ENCODE measurements at regions not wholly inside any gene's neighbourhood (a gene's known extent, or its start where the extent isn't known, plus 50 kb on each side); places are given as distances from the start of the nearest gene placed in this dataset.

DNA sequence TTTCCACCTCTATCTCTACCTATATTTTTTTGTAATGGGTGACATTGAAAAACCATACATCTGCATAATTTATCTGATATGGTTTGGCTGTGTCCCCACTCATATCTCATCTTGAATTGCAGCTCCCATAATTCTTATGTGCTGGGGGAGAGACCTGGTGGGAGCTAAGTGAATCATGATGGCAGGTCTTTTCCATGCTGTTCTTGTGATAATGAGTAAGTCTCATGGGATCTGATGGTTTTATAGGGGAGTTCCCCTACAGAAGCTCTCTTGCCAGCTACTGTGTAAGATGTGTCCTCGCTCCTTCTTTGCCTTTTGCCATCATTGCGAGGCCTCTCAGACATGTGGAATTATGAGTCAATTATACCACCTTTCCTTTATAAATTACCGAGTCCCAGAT, 551.0 kb upstream of the ANO5 start:
- no peaks in the 10 kb centered on the region for H3K9me3 Mint-ChIP-seq
- TF ChIP-seq, protein P1, sequence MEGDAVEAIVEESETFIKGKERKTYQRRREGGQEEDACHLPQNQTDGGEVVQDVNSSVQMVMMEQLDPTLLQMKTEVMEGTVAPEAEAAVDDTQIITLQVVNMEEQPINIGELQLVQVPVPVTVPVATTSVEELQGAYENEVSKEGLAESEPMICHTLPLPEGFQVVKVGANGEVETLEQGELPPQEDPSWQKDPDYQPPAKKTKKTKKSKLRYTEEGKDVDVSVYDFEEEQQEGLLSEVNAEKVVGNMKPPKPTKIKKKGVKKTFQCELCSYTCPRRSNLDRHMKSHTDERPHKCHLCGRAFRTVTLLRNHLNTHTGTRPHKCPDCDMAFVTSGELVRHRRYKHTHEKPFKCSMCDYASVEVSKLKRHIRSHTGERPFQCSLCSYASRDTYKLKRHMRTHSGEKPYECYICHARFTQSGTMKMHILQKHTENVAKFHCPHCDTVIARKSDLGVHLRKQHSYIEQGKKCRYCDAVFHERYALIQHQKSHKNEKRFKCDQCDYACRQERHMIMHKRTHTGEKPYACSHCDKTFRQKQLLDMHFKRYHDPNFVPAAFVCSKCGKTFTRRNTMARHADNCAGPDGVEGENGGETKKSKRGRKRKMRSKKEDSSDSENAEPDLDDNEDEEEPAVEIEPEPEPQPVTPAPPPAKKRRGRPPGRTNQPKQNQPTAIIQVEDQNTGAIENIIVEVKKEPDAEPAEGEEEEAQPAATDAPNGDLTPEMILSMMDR (IDR thresholded peaks at IDR 0.05), result no peak
- no peak overlapping the region for H3K27ac Mint-ChIP-seq
- H3K4me1 ChIP-seq (ENCODE audit: insufficient read depth, low read length), result no peaks in the 10 kb centered on the region
- H3K4me1 Mint-ChIP-seq (ENCODE audit: low read depth), result no peaks in the 10 kb centered on the region
- intact Hi-C loops (cut with DNase I, micrococcal nuclease), result no loop called here
- CTCF ChIA-PET, result no interaction called here
- no peak overlapping the region for H3K4me3 Mint-ChIP-seq
- H3K9me3 ChIP-seq (ENCODE audit: control insufficient read depth in 1 of 2, insufficient read depth in 1 of 2, low read length in 2 of 2), result peaks cover 0 to 6% of the 10 kb centered on the region in 2 experiments
- H3K27ac ChIP-seq (ENCODE audit: low read depth in 1 of 2, low read length in 2 of 2), result no peak overlapping the region
- H3K4me3 ChIP-seq (ENCODE audit: low read length), result no peak overlapping the region
- ATAC-seq (ENCODE audit: poor library complexity) (no peak), DNase-seq (no peak)
- no peaks in the 10 kb centered on the region for H3K36me3 ChIP-seq (ENCODE audit: insufficient read depth, low read length)
- no peaks in the 10 kb centered on the region for H3K27me3 ChIP-seq (ENCODE audit: control insufficient read depth in 1 of 2, insufficient read depth in 2 of 2, low read length in 2 of 2)
- H3K36me3 Mint-ChIP-seq (ENCODE audit: low read depth), result no peaks in the 10 kb centered on the region
- H3K27me3 Mint-ChIP-seq, result no peaks in the 10 kb centered on the region
- POLR2A ChIA-PET, result no interaction called here

DNA sequence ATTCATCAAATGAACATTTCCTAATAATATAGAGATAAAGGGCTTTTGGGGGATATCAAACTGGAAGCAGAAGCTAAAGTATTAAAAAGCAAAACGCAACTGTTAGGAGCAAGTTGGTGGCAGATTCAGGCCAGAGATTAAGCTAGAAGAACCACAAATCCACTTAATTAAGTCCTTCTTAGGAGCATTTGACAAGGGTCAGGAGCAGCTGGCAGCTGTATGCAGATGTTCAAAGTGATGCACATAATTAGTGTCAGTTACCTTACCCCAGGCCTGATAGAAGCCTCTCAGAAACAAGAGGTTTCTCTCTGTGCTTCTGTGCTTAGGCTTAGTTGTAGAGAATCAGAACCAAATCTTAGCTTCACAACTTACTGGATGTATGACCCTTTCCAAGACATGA, 546.5 kb upstream of the ANO5 start:
- CTCF ChIA-PET, result no interaction called here
- H3K36me3 Mint-ChIP-seq (ENCODE audit: low read depth), result no peaks in the 10 kb centered on the region

DNA sequence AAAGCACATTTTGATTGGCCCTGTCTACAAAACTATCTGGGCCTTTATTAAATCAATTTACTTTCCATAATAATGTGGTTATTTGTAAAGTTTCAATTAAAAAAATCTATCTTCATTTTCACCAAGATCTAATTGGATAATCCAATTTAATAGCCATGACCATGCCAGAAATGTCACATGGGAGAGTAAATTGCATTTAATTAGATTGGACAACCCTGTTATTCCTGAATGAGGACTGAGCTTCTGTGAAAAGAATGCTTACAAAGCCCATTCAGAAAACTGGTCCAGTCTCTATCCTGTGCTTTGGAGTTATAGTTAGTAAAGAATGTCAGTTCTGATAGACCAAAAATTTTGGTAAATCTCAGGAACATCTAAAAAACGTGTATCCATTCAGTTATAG, 541.9 kb upstream of the ANO5 start:
- Mint-ChIP-seq H3K9me3 (no peaks in the 10 kb centered on the region), H3K27ac (no peak overlapping the region), H3K36me3 (ENCODE audit: low read depth) (no peaks in the 10 kb centered on the region), H3K4me1 (ENCODE audit: low read depth) (no peaks in the 10 kb centered on the region), H3K27me3 (no peaks in the 10 kb centered on the region), H3K4me3 (no peak overlapping the region)
- Histone ChIP-seq H3K27ac (ENCODE audit: low read depth in 1 of 2, low read length in 2 of 2) (no peak overlapping the region), H3K27me3 (ENCODE audit: control insufficient read depth in 1 of 2, insufficient read depth in 2 of 2, low read length in 2 of 2) (no peaks in the 10 kb centered on the region), H3K4me1 (ENCODE audit: insufficient read depth, low read length) (no peaks in the 10 kb centered on the region), H3K36me3 (ENCODE audit: insufficient read depth, low read length) (no peaks in the 10 kb centered on the region), H3K4me3 (ENCODE audit: low read length) (no peak overlapping the region), H3K9me3 (ENCODE audit: control insufficient read depth in 1 of 2, insufficient read depth in 1 of 2, low read length in 2 of 2) (no peaks in the 10 kb centered on the region)
- DNase-seq (no peak), ATAC-seq (ENCODE audit: poor library complexity) (no peak)
- CTCF ChIA-PET, result no interaction called here
- intact Hi-C loops (cut with DNase I, micrococcal nuclease), result no loop called here
- POLR2A ChIA-PET, result no interaction called here
- TF ChIP-seq, protein P1 (IDR thresholded peaks at IDR 0.05), result no peak

More for the DNA sequence above, 546.5 kb upstream of the ANO5 start:
- H3K36me3 ChIP-seq (ENCODE audit: insufficient read depth, low read length), result no peaks in the 10 kb centered on the region
- no peaks in the 10 kb centered on the region for H3K27me3 Mint-ChIP-seq
- H3K9me3 Mint-ChIP-seq, result no peaks in the 10 kb centered on the region
- intact Hi-C loops (cut with DNase I, micrococcal nuclease), result no loop called here
- ATAC-seq (ENCODE audit: poor library complexity) (no peak), DNase-seq (no peak)
- H3K27ac Mint-ChIP-seq, result no peak overlapping the region
- no peaks in the 10 kb centered on the region for H3K4me1 Mint-ChIP-seq (ENCODE audit: low read depth)
- H3K4me3 ChIP-seq (ENCODE audit: low read length), result no peak overlapping the region
- H3K9me3 ChIP-seq (ENCODE audit: control insufficient read depth in 1 of 2, insufficient read depth in 1 of 2, low read length in 2 of 2), result peaks cover 0 to 6% of the 10 kb centered on the region in 2 experiments
- H3K27me3 ChIP-seq (ENCODE audit: control insufficient read depth in 1 of 2, insufficient read depth in 2 of 2, low read length in 2 of 2), result no peaks in the 10 kb centered on the region
- H3K4me3 Mint-ChIP-seq, result no peak overlapping the region
- no peak overlapping the region for H3K27ac ChIP-seq (ENCODE audit: low read depth in 1 of 2, low read length in 2 of 2)
- H3K4me1 ChIP-seq (ENCODE audit: insufficient read depth, low read length), result no peaks in the 10 kb centered on the region
- TF ChIP-seq, protein P1 (IDR thresholded peaks at IDR 0.05), result no peak
- POLR2A ChIA-PET, result no interaction called here

Measured in CD4-positive, alpha-beta T cell (primary cell).